GM23248 (cell line): ENCODE measurements at regions not wholly inside any gene's neighbourhood (a gene's known extent, or its start where the extent isn't known, plus 50 kb on each side); places are given as distances from the start of the nearest gene placed in this dataset.

Experiments
- DNase-seq: peaks from one replicate; pipeline ENCODE4 v3.0.0-alpha.2; 2015
- H2AFZ ChIP-seq: fragments of 200-600 bp; sonication (generic); 2 replicates; pipeline ENCODE4 v1.6.1; 2016; ENCODE audit warnings: antibody characterized with exemption
- H3F3A ChIP-seq: fragments of 200-600 bp; sonication (generic); 2 replicates; pipeline ENCODE4 v1.6.1; 2016; ENCODE audit warnings: mild to moderate bottlenecking, antibody characterized with exemption, mixed run types; ENCODE audit not compliant: insufficient read depth
- H3K27ac ChIP-seq: fragments of 200-600 bp; sonication (generic); 2 replicates; pipeline ENCODE4 v1.5.1; 2016; ENCODE audit warnings: mild to moderate bottlenecking
- H3K27me3 ChIP-seq: fragments of 200-600 bp; sonication (generic); replicated peaks from 2 replicates; pipeline ENCODE4 v1.6.1; 2016; ENCODE audit warnings: mild to moderate bottlenecking; ENCODE audit not compliant: insufficient read depth
- H3K36me3 ChIP-seq: fragments of 200-600 bp; sonication (generic); 2 replicates; pipeline ENCODE4 v1.6.1; 2016; ENCODE audit warnings: low read depth, mild to moderate bottlenecking
- H3K4me1 ChIP-seq: fragments of 200-600 bp; sonication (generic); 2 replicates; pipeline ENCODE4 v1.6.1; 2016; ENCODE audit warnings: mild to moderate bottlenecking; ENCODE audit not compliant: insufficient read depth
- H3K4me2 ChIP-seq: fragments of 200-600 bp; sonication (generic); one replicate; pipeline ENCODE4 v1.6.1; 2016; ENCODE audit warnings: mild to moderate bottlenecking; ENCODE audit not compliant: unreplicated experiment
- H3K4me3 ChIP-seq: fragments of 200-600 bp; sonication (generic); 2 replicates; pipeline ENCODE4 v1.5.1; 2016; ENCODE audit warnings: mild to moderate bottlenecking
- H3K79me2 ChIP-seq: fragments of 200-600 bp; sonication (generic); 2 replicates; pipeline ENCODE4 v1.6.1; 2016; ENCODE audit warnings: mild to moderate bottlenecking; ENCODE audit not compliant: insufficient read depth
- H3K9ac ChIP-seq: fragments of 200-600 bp; sonication (generic); 2 replicates; pipeline ENCODE4 v1.6.1; 2016; ENCODE audit warnings: mild to moderate bottlenecking
- H3K9me2 ChIP-seq: fragments of 200-600 bp; sonication (generic); 2 replicates; pipeline ENCODE4 v1.6.1; 2016; ENCODE audit warnings: mixed run types, mild to moderate bottlenecking, moderate library complexity; ENCODE audit not compliant: insufficient read depth
- H3K9me3 ChIP-seq: fragments of 200-600 bp; sonication (generic); one replicate; pipeline ENCODE4 v1.6.1; 2017; ENCODE audit warnings: low read depth
- H4K20me1 ChIP-seq: fragments of 200-600 bp; sonication (generic); 2 replicates; pipeline ENCODE4 v1.6.0; 2016; ENCODE audit not compliant: insufficient read depth
- EZH2 ChIP-seq: fragments of 200-600 bp; sonication (generic); IDR thresholded peaks from 2 replicates; pipeline ENCODE4 v1.6.1; 2018; ENCODE audit warnings: antibody characterized with exemption, mild to moderate bottlenecking; ENCODE audit not compliant: insufficient read depth, poor library complexity, severe bottlenecking
- EZH2phosphoT487 ChIP-seq: fragments of 200-600 bp; sonication (generic); IDR thresholded peaks from 2 replicates; pipeline ENCODE4 v1.6.1; 2018; ENCODE audit warnings: antibody characterized with exemption, moderate library complexity, mild to moderate bottlenecking, low read depth; ENCODE audit not compliant: insufficient read depth
- WGBS, 2 experiments: methylation state at CpG; one replicate each; pipeline ENCODE4 v1.1.6; 2015 to 2017; ENCODE audit warnings: low lambda C conversion rate in 2 of 2, low coverage in 1 of 2; ENCODE audit errors: missing lambda C conversion rate in 2 of 2; 5-methylcytosine and 5-hydroxymethylcytosine counted together
- in situ Hi-C: fragments of 300-500 bp; cut with MboI; formaldehyde crosslinking; loops from 2 replicates; pipeline ENCODE4 v1.15.0; 2020

GRCh38 chr6:2485116-2485515 lies 239.7 kb upstream of the GMDS start:
- in situ Hi-C loops, result no loop called here
- H3K4me3 ChIP-seq, result no peak overlapping the region
- H3K36me3 ChIP-seq, result no peaks in the 10 kb centered on the region
- H3K9me3 ChIP-seq, result peaks cover 5% of the 10 kb centered on the region
- H3K4me1 ChIP-seq, result no peaks in the 10 kb centered on the region
- no peak overlapping the region for H3K4me2 ChIP-seq
- H4K20me1 ChIP-seq, result no peaks in the 10 kb centered on the region
- DNase-seq, result no peak
- H2AFZ ChIP-seq, result no peak overlapping the region
- peaks cover 21% of the 10 kb centered on the region; the same call in 1 of the 2 replicates for H3K27me3 ChIP-seq
- H3K9me2 ChIP-seq, result no peaks in the 10 kb centered on the region
- H3F3A ChIP-seq, result no peaks in the 10 kb centered on the region
- no peak overlapping the region for H3K9ac ChIP-seq
- no peaks in the 10 kb centered on the region for H3K79me2 ChIP-seq
- 39 to 48% methylated on average over 7 of the region's 7 CpGs for WGBS, 2 experiments
- no peak for TF ChIP-seq EZH2
- TF ChIP-seq EZH2phosphoT487, result no peak
- no peak overlapping the region for H3K27ac ChIP-seq

DNA sequence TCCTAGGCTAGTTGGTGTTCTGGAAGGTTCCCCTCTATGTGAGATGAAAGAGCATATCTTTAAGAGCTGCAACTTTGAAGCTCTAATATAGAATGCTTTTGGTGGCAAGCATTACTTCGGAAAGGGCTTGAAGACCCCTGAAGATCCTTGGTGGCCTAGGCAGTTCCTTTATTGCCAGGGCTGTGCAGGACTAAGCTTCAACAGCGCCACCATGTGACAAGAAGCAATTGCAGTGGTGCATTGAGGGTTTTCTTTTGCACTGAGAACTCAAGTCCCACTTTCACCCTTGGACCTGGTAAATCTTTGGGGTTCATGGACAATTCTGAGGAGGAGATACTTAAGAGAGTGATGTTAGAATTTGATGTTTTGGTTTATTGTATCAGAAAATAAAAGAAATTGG lies 237.4 kb upstream of the GMDS start:
- H3K9me3 ChIP-seq, result peaks cover 5% of the 10 kb centered on the region
- in situ Hi-C loops, result no loop called here
- H3K9ac ChIP-seq, result no peak overlapping the region
- no peak for DNase-seq
- 20 to 21% methylated on average over 2 of the region's 2 CpGs for WGBS, 2 experiments
- H2AFZ ChIP-seq, result no peak overlapping the region
- TF ChIP-seq EZH2phosphoT487, result no peak
- TF ChIP-seq EZH2, result no peak
- no peaks in the 10 kb centered on the region for H3K79me2 ChIP-seq
- H3K27me3 ChIP-seq, result peaks cover 16% of the 10 kb centered on the region; the same call in 1 of the 2 replicates
- no peaks in the 10 kb centered on the region for H3F3A ChIP-seq
- no peak overlapping the region for H3K4me3 ChIP-seq
- no peak overlapping the region for H3K27ac ChIP-seq
- H3K36me3 ChIP-seq, result no peaks in the 10 kb centered on the region
- H4K20me1 ChIP-seq, result no peaks in the 10 kb centered on the region
- H3K9me2 ChIP-seq, result no peaks in the 10 kb centered on the region
- no peak overlapping the region for H3K4me2 ChIP-seq
- H3K4me1 ChIP-seq, result peaks cover 7% of the 10 kb centered on the region; the same call in 1 of the 2 replicates

DNA sequence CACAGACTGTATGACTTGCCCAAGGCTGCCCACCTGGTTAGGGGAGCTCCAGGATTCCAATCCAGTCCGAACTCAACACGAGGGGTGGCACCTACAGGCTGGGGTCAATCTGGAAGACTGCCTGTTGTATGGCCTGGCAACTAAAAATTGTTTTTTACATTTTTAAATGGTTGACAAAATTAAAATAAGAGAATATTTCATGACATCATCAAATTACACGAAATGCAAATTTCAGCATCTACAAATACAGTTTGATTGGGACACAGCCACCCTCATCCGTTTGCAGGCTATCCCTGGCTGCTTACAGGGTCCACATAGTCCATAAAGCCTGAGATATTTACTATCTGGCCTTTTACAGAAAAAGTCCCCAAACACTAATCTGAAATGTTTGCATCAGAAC lies 235.9 kb upstream of the GMDS start:
- Histone ChIP-seq H3K4me3 (no peak overlapping the region), H4K20me1 (no peaks in the 10 kb centered on the region), H3F3A (no peaks in the 10 kb centered on the region), H2AFZ (no peak overlapping the region), H3K9ac (no peak overlapping the region), H3K27me3 (peaks cover 4% of the 10 kb centered on the region; the same call in 1 of the 2 replicates), H3K27ac (no peak overlapping the region), H3K36me3 (no peaks in the 10 kb centered on the region), H3K9me2 (no peaks in the 10 kb centered on the region), H3K4me2 (no peak overlapping the region), H3K9me3 (peaks cover 5% of the 10 kb centered on the region), H3K4me1 (peaks cover 11% of the 10 kb centered on the region; the same call in 1 of the 2 replicates), H3K79me2 (no peaks in the 10 kb centered on the region)
- 14 to 19% methylated on average over 4 of the region's 4 CpGs for WGBS, 2 experiments
- no peak for DNase-seq
- TF ChIP-seq EZH2, result no peak
- no peak for TF ChIP-seq EZH2phosphoT487
- in situ Hi-C loops, result no loop called here

DNA sequence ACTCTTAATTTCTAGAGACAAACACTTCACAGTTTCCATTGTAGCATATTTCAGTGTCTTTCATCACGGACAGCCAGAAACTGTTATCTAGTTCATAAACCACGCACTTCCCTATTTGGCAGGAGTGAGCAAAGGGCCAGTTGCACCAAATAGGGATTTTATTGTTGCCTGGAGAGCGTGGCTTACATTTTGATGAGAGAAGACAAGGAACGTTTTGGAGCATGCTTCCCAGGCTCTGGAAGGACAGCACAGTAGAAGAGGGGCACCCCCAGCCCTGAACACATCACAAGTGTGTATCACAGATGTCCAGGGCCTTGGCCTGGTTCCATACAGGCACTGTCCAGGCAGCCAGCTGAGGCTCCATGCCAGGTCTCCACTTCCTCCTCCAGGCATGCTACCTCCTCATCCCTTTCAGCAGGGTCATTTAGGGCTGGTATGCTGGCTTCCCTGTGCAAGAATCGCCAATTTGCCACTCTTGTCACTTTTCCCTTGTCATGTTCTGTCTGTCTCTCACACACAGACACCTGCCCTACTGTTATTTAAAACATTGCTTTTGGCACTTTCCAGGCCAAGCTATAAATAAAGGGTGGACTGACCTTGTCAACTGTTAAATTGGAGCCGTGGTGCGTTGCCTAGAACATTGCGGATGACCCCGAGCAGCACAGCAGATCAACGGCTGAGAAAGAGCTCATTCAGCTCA lies 235.0 kb upstream of the GMDS start:
- H3K27ac ChIP-seq, result no peak overlapping the region
- peaks cover 5% of the 10 kb centered on the region for H3K9me3 ChIP-seq
- H3K36me3 ChIP-seq, result no peaks in the 10 kb centered on the region
- no peak for TF ChIP-seq EZH2
- TF ChIP-seq EZH2phosphoT487, result no peak
- H3K4me1 ChIP-seq, result peaks cover 11% of the 10 kb centered on the region; the same call in 1 of the 2 replicates
- H2AFZ ChIP-seq, result no peak overlapping the region
- H3F3A ChIP-seq, result no peaks in the 10 kb centered on the region
- WGBS, 2 experiments, result 33 to 35% methylated on average over 10 of the region's 10 CpGs
- no peaks in the 10 kb centered on the region for H4K20me1 ChIP-seq
- no peak overlapping the region for H3K4me2 ChIP-seq
- H3K9ac ChIP-seq, result no peak overlapping the region
- no peaks in the 10 kb centered on the region; the same call in 1 of the 2 replicates for H3K27me3 ChIP-seq
- no peak overlapping the region for H3K4me3 ChIP-seq
- no peak for DNase-seq
- in situ Hi-C loops, result no loop called here
- no peaks in the 10 kb centered on the region for H3K9me2 ChIP-seq
- H3K79me2 ChIP-seq, result no peaks in the 10 kb centered on the region
